Brain pericyte (primary cell): ENCODE measurements at regions not wholly inside any gene's neighbourhood (a gene's known extent, or its start where the extent isn't known, plus 50 kb on each side); places are given as distances from the start of the nearest gene placed in this dataset.

Source experiments
- DNase-seq: peaks from one replicate; pipeline ENCODE4 v3.0.0-alpha.2; 2012; ENCODE audit warnings: low read depth, low spot score

DNA sequence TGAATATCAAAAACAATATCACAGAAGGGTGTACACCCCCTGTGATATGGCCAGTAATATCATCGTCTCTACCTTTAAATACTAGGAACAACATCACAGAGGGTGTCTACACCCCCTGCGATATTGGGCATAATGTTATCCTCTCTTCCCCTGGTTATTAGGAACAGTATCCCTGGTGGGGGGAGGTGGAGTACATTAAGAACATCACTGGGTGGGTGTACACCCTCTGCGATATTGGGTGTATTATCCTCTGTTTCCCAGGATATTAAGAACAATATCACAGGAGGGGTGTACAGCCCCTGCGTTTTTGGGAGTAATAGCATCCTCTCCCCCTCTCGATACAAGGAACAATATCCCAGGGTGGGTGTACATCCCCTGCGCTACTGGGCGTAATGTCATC lies 1932.8 kb downstream of the SUCLG1 start:
- DNase-seq = no peak

DNA sequence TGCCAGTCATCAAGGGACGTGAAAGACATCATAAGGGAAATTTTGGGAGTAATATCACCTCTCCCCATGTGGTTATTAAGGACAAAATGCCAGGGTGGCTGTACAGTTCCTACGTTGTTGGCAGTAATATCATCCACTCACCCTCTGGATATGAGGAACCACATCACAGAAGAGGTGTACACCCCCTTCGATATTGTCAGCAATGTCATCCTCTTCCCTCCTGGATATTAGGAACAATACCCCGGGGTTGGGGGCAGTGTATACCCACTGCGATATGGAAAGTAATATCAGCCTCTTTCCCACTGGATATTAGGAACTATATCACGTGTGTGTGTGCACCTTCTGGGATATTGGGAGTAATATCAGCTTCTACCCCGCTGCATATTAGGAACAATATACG lies 1933.3 kb downstream of the SUCLG1 start:
- DNase-seq = no peak

- no peak for DNase-seq
Measured at GRCh38 chr2:82524826-82525225, 1934.3 kb downstream of the SUCLG1 start.

DNA sequence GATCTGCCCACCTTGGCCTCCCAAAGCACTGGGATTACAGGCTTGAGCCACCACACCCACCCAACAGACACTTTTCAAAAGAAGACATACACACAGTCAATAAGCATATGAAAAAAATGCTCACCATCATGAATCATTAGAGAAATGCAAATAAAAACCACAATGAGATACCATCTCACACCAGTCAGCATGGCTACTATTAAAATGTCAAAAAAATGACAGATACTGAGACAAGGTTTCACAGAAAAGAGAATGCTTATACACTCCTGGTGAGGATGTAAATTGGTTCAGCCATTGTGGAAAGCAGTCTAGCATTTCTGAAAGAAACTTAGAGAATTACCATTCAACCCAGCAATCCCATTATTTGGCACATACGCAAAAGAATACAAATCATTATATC lies 1947.2 kb downstream of the SUCLG1 start:
- no peak for DNase-seq

- DNase-seq = no peak
Measured at GRCh38 chr2:82508702-82509101, 1950.4 kb downstream of the SUCLG1 start.

DNA sequence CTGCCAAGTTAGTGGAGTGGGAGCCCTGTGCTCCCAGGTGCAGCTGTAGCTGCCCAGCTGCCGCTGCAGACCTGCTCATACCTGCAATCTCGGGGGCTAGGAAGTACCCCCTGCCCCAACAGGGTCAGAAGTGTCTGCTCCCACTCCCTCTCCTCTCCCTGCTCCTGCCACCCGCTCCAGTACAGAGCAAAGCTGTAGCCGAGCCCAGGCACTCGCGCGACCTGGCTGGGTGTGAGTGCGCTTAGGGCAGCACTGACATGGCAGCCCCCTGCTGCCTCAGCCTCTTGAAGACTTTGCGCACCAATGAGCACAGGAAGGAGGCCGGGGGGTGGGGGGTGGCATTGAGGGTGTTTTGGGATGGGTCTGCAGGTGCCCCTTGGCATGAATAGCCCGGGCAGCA lies 1951.4 kb downstream of the SUCLG1 start:
- DNase-seq = no peak

GRCh38 chr2:82501217-82501616 lies 1957.9 kb downstream of the SUCLG1 start:
- DNase-seq = no peak

DNA sequence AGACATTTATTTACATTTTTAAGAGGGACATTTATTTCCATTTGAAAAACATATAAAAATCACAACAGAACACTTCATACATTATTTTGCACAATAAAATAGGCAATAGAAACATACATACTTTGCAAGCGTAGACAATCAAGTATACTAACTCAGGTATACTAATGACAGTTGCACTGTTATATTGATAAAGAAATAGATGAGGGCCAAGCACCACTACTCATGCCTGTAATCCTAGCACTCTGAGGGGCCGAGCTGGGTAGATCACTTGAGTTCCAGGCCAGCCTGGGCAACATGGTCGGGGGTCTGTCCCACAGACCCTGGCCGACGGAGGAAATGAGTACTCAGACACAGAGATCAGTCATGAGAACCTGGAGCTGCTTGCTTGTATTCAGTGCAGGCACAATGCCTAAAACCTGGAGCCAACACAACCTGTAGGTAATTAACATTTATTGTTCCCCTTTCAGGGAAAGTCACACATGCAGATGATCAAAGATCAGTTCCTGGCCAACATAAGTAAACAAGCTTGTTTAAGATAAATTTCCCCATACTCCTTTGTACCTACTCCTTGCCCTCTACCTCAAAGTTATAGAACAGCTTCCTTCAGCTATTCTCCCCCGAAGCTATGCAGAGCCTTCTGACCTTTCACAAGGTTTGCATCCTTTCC lies 1960.2 kb downstream of the SUCLG1 start:
- no peak for DNase-seq

- DNase-seq = no peak
Measured at GRCh38 chr2:82494739-82495138, 1964.3 kb downstream of the SUCLG1 start.

GRCh38 chr2:82491591-82491990 lies 1967.5 kb downstream of the SUCLG1 start:
- DNase-seq = no peak

DNA sequence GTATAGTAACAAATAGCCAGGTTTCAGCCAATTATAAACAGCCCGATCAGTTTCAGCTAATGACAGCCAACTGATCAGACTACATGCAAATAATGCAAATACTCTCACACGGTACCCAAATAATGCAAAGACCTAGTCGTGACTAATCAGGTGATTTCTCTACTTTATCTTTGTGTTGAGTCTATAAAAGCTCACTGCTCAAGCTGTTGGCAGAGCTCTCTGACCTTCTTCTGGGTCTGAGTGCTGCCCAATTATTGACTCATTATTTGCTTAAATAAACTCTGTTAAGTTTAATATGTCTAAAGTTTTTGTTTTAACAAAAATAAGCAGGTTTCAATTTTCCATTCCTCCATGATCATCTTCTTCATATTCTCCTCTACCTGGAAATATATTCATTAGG lies 1971.7 kb downstream of the SUCLG1 start:
- no peak for DNase-seq

- no peak for DNase-seq
Measured at GRCh38 chr2:82485701-82486100, 1973.4 kb downstream of the SUCLG1 start.

DNA sequence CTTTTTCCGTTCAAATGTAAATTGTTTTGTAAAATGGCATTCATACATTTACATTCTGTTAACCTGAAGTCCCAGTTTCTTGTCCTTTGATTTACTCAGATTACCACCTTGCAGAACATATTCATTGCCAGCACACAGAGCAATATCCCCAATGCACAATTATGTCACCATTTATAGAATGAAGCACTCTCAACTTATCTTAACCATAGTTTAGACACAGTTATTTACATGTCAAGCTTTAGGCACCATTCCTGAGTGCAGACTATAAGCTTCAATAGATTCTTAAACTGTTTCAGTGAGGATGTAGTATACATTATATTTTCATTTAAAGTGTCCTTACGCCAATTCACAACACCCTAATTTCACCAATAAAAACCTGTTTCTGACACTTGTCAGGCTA lies 1977.9 kb downstream of the SUCLG1 start:
- DNase-seq = no peak

- no peak for DNase-seq
Measured at GRCh38 chr2:82478641-82479040, 1980.4 kb downstream of the SUCLG1 start.

DNA sequence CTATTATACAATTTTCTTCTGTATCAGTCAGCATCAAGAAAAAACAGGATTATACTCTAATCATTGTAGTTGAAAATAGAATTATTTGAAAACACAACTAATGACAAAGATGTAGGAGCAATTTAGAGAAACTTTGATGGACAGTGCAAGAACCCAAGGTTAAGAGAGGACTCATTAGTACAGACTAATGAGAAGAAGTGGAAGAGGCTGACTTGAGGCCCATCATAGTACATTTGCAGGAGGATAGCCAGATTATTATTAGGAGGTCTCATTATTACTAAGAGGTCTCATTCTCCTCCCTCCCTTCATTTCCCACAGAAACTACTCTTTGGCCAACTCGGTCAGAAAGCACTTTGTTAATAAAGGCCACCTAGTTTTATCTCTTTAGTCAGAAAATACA lies 1983.0 kb downstream of the SUCLG1 start:
- DNase-seq = no peak

- no peak for DNase-seq
Measured at GRCh38 chr2:82428251-82428650, 2030.8 kb downstream of the SUCLG1 start.

DNA sequence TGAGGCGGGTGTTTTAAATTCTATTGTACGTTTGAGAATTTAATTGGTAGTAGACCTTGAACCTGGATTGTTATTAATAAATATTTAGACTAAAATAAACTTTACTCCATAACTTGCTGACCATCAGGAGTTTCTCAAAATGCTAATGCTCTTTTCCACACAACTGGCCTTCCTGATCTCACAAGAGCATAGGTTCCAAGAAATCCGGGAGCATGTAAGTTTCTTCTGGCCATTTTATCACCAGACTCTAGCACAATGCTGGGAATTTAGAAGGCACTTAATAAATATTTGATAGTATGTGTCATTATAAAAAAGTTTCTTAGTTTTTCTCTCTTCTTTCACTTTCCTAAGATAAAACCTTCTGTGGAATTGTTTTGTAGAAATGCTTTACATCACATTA lies 2047.1 kb downstream of the SUCLG1 start:
- DNase-seq = no peak

- DNase-seq = no peak
Measured at GRCh38 chr2:82411071-82411470, 2048.0 kb downstream of the SUCLG1 start.

DNA sequence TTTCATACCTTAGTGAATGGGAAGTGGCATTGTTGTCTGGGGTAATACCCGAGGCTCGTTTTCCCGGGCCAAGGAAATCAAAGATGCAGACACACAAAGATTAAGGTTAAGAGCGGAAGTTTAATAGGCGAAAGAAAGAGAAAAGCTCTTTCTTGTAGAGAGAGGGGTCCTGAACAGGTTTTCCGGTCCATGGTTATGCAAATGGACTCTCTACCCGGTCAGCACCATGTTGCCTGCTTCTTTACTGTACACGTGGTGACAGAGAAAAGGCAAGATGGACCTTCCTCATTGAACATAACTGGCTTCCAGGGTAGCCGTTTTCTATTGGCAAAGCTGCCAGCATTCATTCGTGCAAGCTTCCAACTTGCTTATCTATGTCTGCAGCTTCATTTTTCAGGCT lies 2063.5 kb downstream of the SUCLG1 start:
- DNase-seq = no peak

DNA sequence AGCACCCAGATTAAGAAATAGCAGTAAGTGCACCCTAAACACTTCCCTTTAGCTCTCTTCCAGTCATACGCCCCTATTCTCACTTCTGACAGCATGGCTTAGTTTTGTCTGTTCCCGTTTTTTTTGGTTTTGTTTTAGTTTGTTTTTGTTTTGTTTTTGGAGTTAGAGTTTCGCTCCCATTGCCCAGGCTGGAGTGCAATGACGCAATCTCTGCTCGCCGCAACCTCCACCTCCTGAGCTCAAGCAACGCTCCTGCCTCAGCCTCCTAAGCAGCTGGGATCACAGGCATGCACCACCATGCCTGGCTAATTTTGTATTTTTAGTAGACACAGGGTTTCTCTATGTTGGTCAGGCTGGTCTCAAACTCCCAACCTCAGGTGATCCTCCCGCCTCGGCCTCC lies 2067.7 kb downstream of the SUCLG1 start:
- no peak for DNase-seq

- no peak for DNase-seq
Measured at GRCh38 chr2:82355622-82356021, 2051.1 kb upstream of the LRRTM1 start.

- DNase-seq = no peak
Measured at GRCh38 chr2:82345910-82346309, 2041.4 kb upstream of the LRRTM1 start.

DNA sequence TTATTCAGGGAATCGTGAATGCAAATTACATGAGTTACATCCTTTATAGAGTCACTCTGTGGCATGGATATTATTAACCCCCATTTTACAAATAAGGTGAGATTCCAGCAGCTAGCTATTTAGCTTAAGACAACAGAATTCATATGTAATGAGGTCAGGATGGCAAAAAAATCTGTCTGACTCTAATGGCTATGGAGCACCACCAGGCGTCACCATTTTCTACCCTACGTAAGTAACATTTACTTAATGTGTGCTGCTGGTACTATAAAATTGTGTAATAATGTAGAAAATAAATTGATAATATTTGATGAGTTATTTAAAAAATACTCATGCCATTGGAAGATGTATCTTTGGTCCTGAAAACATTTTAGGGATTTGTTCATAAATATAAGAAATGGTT lies 2040.1 kb upstream of the LRRTM1 start:
- DNase-seq = no peak

GRCh38 chr2:82342356-82342755 lies 2037.8 kb upstream of the LRRTM1 start:
- DNase-seq = no peak
